A673 (cell line): ENCODE measurements at regions not wholly inside any gene's neighbourhood (a gene's known extent, or its start where the extent isn't known, plus 50 kb on each side); places are given as distances from the start of the nearest gene placed in this dataset.

Source experiments
- CTCF ChIP-seq: fragments of 300-800, 200-600 bp; sonication (generic); conservative IDR thresholded peaks from 2 replicates; pipeline ENCODE4 v1.5.1; 2017; ENCODE audit warnings: low read depth, mild to moderate bottlenecking, antibody characterized with exemption, low read length, moderate library complexity, mixed read lengths
- EZH2 ChIP-seq: fragments of 200-600 bp; sonication (generic); IDR thresholded peaks from 2 replicates; pipeline ENCODE4 v1.6.1; 2017; ENCODE audit warnings: borderline replicate concordance, low read depth, mild to moderate bottlenecking, mixed read lengths, antibody characterized with exemption, low read length; ENCODE audit not compliant: poor library complexity, severe bottlenecking

GRCh38 chr4:54818481-54818880 is 160.7 kb downstream of the KIT start:
- TF ChIP-seq CTCF (no peak), EZH2 (no peak)
